COLO829 (cell line): ENCODE measurements at regions not wholly inside any gene's neighbourhood (a gene's known extent, or its start where the extent isn't known, plus 50 kb on each side); places are given as distances from the start of the nearest gene placed in this dataset.
"Not testable (repeated sequence)": the region's sequence is repeated elsewhere in the genome, so short reads cannot be mapped to it uniquely, and the experiment has no call there.

Experiments used
- DNase-seq: peaks from one replicate; pipeline ENCODE4 v3.0.0; 2012; ENCODE audit warnings: low spot score

GRCh38 chrX:1700757-1701156 lies 85.9 kb downstream of the ASMT start:
- DNase-seq: no peak

GRCh38 chrX:1701396-1701901 lies 86.6 kb downstream of the ASMT start:
- not testable (repeated sequence) for DNase-seq

- DNase-seq: not testable (repeated sequence)
Measured at GRCh38 chrX:1702142-1702541, 87.3 kb downstream of the ASMT start.

- not testable (repeated sequence) for DNase-seq
Measured at GRCh38 chrX:1702557-1702956, 87.7 kb downstream of the ASMT start.

DNA sequence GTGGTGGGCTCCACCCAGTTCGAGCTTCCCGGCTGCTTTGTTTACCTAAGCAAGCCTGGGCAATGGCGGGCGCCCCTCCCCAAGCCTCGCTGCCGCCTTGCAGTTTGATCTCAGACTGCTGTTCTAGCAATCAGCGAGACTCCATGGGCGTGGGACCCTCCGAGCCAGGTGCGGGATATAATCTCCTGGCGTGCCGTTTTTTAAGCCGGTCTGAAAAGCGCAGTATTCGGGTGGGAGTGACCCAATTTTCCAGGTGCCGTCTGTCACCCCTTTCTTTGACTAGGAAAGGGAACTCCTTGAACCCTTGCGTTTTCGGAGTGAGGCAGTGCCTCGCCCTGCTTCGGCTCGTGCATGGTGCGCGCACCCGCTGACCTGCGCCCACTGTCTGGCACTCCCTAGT lies 94.4 kb downstream of the ASMT start:
- DNase-seq: not testable (repeated sequence)

- no peak for DNase-seq
Measured at GRCh38 chrX:1713296-1713695, 98.4 kb downstream of the ASMT start.

DNA sequence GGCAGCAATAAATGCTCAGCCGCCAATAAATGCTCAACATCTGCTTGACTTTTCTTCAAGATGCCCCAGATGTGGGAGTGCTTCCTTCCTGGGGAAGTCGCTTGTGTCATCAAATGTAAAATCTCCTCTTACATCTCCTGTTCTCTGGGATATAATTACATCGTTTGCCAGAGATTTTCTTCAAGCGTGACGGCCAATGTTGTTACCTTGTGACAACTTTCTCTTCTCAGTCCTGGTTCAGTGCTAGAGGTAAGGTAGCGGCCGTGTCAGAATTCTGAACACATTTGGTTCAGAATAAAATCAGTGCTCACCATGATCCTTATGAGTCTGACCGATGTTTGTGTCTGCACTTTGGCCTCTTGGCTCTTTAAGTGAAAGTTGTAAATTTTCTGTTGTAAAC lies 102.5 kb downstream of the ASMT start:
- DNase-seq: no peak

DNA sequence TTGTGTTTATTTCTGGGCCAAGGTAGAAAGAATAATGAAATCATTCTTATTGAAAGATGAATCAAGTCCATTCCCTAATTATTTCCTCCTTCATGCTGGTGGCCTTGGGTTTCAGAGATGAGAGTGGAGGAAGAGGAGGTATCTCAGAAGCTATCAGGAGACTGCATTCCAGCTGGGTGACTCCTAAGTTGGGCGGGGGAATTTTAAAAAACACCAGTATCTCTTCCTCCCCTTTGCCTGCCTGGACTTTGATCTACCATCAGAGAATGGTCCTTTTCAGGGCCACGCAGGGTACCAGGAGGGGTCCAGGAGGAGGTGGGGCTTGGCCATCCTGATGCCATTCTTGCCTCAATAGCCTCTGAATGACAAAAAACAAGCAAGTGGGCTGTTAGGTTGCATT lies 104.4 kb downstream of the ASMT start:
- DNase-seq: no peak

DNA sequence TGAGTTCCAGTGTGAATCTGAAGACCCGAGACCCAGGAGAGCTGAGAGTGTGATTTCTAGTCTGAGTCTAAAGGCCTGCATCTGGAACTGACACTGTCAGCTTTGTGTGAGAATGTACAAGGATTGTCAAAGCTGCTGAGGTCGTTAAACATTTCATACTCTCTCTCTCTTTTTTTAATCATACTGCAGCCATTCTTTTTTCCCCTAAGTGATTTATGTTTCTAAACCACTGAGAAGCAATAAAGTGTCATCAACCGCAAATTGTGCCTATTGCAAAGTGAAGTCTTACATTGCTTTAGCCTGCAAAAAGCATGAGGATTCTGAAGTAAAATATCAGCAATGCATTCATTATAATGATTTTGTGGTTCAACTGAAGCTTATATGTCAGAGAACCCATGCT lies 106.0 kb downstream of the ASMT start:
- no peak for DNase-seq

GRCh38 chrX:1725472-1725871 lies 110.6 kb downstream of the ASMT start:
- DNase-seq: no peak

DNA sequence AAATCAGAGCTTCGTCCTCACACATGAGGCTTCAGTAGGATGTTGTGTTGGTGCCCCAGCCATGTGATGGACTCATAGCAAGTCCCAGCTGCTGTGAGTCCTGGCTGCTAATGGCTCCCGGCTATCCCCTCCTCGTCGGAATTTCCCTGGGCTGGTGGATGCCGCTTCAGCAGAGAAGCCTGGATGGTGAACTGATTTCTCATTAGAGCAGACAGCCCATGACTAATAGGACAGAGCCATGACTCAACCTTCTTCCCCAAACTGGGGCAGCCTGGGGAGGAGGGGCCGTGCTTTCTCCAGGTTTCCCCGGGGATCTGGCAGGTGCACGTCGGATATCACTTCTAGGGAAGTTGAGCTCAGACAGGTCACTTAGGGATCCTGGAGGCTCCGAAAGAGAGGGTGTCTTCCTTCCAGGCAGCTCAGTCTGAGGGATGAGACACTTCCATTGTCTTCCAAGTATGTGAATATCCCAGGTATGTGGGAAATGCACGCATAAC lies 112.7 kb downstream of the ASMT start:
- DNase-seq: no peak

- no peak for DNase-seq
Measured at GRCh38 chrX:1734806-1735205, 119.9 kb downstream of the ASMT start.

DNA sequence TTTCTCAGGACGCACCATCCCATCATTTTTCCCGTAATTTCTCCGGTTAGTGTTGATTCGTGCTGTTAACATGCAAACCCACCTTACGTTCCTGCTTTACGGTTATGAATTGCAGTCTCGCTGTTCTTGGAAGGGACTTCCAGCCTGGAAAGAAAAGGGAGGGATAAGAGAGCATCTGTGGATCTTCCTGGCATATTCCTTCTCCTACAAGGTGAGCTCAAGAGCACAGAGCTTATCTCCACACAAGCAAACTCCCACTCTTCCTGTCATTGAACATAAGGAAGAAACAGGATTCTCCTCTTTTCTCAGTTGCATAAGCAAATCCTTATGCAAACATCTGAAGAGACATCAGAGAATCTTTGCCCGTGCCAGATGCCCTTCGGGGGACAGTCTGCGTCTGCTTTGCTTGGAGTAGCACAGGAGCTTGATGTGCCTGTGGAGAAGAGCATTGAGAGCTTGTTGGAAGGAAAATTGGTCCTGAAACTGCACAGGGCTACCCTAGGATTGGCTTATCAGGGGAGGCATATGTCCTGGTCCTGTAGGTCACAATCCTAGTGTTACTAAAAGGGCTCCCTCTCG lies 127.0 kb downstream of the ASMT start:
- DNase-seq: no peak

- no peak for DNase-seq
Measured at GRCh38 chrX:1743105-1743504, 128.2 kb downstream of the ASMT start.

DNA sequence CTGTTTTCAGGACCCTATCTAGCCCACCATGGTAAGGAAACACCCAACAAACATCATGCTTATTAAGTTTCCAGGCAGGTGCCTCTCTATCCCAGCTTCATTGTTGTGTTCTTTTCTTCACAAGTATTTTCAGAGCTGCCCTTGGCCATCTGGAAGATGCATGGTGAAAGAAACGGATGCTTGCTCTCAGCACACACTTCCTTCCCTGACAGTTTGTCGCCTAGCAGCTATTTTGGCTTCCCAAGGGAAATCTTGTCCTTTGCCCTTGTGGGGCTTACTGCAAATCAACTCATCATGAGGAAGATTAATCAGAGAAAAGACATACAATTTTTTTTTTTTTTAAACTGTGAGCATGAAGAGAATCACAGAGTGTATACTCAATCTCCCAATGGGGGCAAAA lies 128.8 kb downstream of the ASMT start:
- DNase-seq: no peak

- DNase-seq: no peak
Measured at GRCh38 chrX:1748408-1748807, 133.5 kb downstream of the ASMT start.

GRCh38 chrX:1749499-1749898 lies 134.6 kb downstream of the ASMT start:
- DNase-seq: no peak

DNA sequence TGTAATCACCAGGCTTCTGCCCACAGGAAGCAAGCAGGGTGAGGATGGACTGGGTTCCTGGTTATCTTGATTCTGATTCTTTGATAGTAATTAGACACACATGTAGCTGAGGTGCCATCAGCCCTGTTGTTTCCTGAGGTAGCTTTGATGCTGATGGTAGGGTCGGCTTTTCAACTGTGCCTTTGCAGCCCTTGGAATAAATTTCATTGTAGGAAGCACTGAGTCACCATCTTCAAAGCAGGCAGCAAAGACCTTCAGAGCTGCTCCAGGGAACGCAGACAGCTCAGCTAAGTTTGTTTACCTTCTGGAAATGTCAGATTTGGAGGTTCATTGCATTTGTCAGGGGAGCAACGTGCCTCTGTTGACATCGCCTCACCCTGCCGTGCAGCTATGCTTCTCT lies 135.4 kb downstream of the ASMT start:
- no peak for DNase-seq

DNA sequence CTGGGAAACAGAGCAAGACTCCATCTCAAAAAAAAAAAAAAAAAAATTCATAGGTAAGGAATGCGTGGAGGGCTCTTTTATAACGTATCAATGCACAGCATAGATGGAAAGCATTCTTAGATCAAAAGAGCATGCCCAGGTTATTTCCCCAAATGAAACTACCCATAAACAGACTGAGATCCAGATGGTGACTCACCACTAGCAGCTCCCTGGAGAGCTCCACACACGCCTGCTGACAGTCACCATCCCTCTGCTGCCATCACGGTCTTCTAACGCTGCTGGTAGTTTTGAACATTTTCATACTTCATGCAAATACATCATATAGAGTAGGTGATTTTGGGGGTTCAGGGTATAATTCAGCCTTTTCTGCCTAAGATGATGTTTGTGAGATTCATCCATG lies 136.9 kb downstream of the ASMT start:
- no peak for DNase-seq

DNA sequence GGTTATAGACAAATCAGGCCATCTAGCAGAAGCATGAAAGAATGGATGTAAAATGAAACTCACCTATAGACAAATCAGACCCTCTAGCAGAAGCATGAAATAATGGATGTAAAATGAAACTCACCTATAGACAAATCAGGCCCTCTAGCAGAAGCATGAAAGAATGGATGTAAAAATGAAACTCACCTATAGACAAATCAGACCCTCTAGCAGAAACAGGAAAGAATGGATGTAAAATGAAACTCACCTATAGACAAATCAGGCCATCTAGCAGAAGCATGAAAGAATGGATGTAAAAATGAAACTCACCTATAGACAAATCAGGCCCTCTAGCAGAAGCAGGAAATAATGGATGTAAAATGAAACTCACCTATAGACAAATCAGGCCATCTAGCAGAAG lies 137.9 kb downstream of the ASMT start:
- DNase-seq: not testable (repeated sequence)

DNA sequence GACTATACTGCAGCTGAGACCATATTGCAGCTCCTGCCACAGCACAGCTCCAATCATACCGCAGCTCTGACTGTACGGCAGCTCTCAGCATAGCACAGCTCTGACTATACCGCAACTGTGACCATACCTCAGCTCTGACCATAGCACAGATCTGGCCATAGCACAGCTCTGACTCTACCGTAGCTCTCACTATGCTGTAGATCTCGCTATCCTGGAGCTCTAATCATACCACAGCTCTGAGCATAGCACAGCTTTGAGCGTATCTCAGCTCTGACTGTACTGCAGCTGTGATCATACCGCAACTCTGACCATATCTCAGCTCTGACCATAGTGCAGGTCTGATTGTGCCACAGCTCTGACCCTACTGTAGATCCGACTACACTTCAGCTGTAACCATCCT lies 139.2 kb downstream of the ASMT start:
- DNase-seq: no peak

DNA sequence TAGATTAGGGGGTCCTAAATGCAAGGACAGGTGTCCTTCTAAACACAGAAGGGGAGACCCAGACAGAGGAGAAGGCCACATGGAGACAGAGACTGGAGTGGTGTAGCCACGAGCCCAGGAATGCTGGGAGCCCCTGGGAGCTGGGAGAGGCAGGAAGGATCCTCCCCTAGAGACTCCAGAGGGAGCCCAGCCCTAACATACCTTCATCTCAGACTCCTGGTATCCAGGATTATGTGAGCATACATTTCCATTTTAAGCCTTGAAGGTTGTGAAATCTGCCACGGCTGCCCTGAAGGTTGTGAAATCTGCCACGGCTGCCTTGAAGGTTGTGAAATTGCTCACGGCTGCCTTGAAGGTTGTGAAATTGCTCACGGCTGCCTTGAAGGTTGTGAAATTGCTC lies 148.4 kb downstream of the ASMT start:
- DNase-seq: no peak

DNA sequence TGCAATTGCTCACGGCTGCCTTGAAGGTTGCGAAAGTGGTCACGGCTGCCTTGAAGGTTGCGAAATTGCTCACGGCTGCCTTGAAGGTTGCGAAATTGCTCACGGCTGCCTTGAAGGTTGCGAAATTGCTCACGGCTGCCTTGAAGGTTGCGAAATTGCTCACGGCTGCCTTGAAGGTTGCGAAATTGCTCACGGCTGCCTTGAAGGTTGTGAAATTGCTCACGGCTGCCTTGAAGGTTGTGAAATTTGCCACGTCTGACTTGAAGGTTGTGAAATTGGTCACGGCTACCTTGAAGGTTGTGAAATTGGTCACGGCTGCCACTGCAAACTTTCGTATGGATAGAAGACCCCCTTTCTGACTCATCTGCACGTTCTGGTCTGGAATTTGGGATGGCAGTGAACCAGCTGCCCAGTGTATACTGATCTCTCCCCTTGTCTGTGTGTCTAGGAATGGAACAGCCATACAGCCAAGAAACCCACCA lies 150.1 kb downstream of the ASMT start:
- DNase-seq: not testable (repeated sequence)

GRCh38 chrX:1767026-1767425 lies 152.2 kb downstream of the ASMT start:
- no peak for DNase-seq
